ENCODE measurements at regions not wholly inside any gene's neighbourhood (a gene's known extent, or its start where the extent isn't known, plus 50 kb on each side); places are given as distances from the start of the nearest gene placed in this dataset.

DNA sequence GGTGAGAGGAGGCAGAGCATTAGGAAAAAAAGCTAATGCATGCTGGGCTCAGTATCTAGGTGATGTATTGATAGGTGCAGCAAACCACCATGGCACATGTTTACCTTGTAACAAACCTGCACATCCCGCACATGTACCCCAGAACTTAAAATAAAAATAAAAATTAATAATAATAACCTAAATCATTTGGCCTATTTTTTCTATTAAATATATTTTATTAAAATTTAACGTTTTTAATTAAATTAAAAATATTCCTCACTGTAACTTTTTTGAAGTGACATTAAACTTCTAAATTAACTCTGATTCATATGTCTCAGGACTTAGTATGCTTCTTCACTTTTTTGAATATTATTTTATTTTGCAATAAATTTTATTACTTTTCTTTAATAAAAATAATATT lies 83.7 kb upstream of the PARP8 start:
- Histone ChIP-seq H4K91ac (ENCODE audit: insufficient read length, low read depth, low read length) (no peak overlapping the region), H2BK5ac (ENCODE audit: insufficient read length, low read length) (no peak overlapping the region), H3K4me2 (ENCODE audit: insufficient read depth, insufficient read length, low read length) (no peak overlapping the region), H4K8ac (replicated peaks; ENCODE audit: insufficient read length, low read depth, low read length) (no peak overlapping the region), H2BK120ac (ENCODE audit: low read depth, low read length, poor library complexity, severe bottlenecking) (no peak overlapping the region), H2BK15ac (ENCODE audit: low read depth, low read length) (no peak overlapping the region), H3K4ac (ENCODE audit: low read depth, low read length) (no peak overlapping the region), H3T11ph (ENCODE audit: low read length) (no peak overlapping the region), H3K79me1 (ENCODE audit: insufficient read depth, low read depth, low read length, poor library complexity, severe bottlenecking) (no peaks in the 10 kb centered on the region), H3K23me2 (ENCODE audit: insufficient read length, low read depth, low read length, poor library complexity, severe bottlenecking) (no peaks in the 10 kb centered on the region), H3K27ac (ENCODE audit: insufficient read length, low read depth, low read length) (no peak overlapping the region), H3K18ac (ENCODE audit: insufficient read length, low read depth, low read length) (no peak overlapping the region), H3K9me3 (ENCODE audit: control insufficient read depth, low read depth, low read length) (no peaks in the 10 kb centered on the region), H3K56ac (ENCODE audit: insufficient read length, low read depth, low read length) (no peak overlapping the region), H3K4me1 (ENCODE audit: insufficient read depth, low read length) (peaks cover 9% of the 10 kb centered on the region; the same call in 1 of the 2 replicates), H2AFZ (ENCODE audit: low read length) (no peak overlapping the region), H3K27me3 (ENCODE audit: insufficient read depth, low read length) (no peaks in the 10 kb centered on the region), H3K9ac (ENCODE audit: extremely low read depth, insufficient read length, low read length) (no peak overlapping the region), H2BK20ac (ENCODE audit: low read depth, low read length, poor library complexity, severe bottlenecking) (no peak overlapping the region), H2BK12ac (ENCODE audit: insufficient read length, low read depth, low read length) (no peak overlapping the region), H2AK5ac (ENCODE audit: insufficient read length, low read length) (no peak overlapping the region), H4K5ac (ENCODE audit: insufficient read length, low read depth, low read length) (no peak overlapping the region), H3K14ac (ENCODE audit: insufficient read depth, low read length) (no peak overlapping the region), H3K23ac (ENCODE audit: insufficient read length, low read depth, low read length) (no peak overlapping the region), H4K20me1 (ENCODE audit: control insufficient read depth, insufficient read depth, insufficient read length) (no peaks in the 10 kb centered on the region), H3K79me2 (ENCODE audit: insufficient read depth, low read length) (no peaks in the 10 kb centered on the region)
- no peak overlapping the region for H3K27ac Mint-ChIP-seq
- DNase-seq = no peak
- H3K27me3 Mint-ChIP-seq (ENCODE audit: low read depth) = no peaks in the 10 kb centered on the region
- WGBS (ENCODE audit: extremely low coverage, insufficient read length, low lambda C conversion rate) = no CpG with 5 or more reads among the region's 2 CpGs
- H3K36me3 Mint-ChIP-seq (ENCODE audit: insufficient read depth in 1 of 3, low read depth in 3 of 3) = no peaks in the 10 kb centered on the region
- H3K4me1 Mint-ChIP-seq = peaks cover 19 to 20% of the 10 kb centered on the region in 2 experiments
- H3K9me3 Mint-ChIP-seq = peaks cover 0 to 3% of the 10 kb centered on the region in 2 experiments; a peak in 1 of 5 replicates
- no peak overlapping the region for H3K4me3 Mint-ChIP-seq
- TF ChIP-seq, protein P1, sequence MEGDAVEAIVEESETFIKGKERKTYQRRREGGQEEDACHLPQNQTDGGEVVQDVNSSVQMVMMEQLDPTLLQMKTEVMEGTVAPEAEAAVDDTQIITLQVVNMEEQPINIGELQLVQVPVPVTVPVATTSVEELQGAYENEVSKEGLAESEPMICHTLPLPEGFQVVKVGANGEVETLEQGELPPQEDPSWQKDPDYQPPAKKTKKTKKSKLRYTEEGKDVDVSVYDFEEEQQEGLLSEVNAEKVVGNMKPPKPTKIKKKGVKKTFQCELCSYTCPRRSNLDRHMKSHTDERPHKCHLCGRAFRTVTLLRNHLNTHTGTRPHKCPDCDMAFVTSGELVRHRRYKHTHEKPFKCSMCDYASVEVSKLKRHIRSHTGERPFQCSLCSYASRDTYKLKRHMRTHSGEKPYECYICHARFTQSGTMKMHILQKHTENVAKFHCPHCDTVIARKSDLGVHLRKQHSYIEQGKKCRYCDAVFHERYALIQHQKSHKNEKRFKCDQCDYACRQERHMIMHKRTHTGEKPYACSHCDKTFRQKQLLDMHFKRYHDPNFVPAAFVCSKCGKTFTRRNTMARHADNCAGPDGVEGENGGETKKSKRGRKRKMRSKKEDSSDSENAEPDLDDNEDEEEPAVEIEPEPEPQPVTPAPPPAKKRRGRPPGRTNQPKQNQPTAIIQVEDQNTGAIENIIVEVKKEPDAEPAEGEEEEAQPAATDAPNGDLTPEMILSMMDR (conservative IDR thresholded peaks at IDR 0.05) = no peak
